NCI-H2029 treated with DMSO at 0.1 percent for 48 hours (cell line): ENCODE measurements at regions not wholly inside any gene's neighbourhood (a gene's known extent, or its start where the extent isn't known, plus 50 kb on each side); places are given as distances from the start of the nearest gene placed in this dataset.
"Not testable (repeated sequence)": the region's sequence is repeated elsewhere in the genome, so short reads cannot be mapped to it uniquely, and the experiment has no call there.

Experiments used
- DNase-seq: peaks from one replicate; lab custom pipeline; 2025; lab: John Stamatoyannopoulos, UW

DNA sequence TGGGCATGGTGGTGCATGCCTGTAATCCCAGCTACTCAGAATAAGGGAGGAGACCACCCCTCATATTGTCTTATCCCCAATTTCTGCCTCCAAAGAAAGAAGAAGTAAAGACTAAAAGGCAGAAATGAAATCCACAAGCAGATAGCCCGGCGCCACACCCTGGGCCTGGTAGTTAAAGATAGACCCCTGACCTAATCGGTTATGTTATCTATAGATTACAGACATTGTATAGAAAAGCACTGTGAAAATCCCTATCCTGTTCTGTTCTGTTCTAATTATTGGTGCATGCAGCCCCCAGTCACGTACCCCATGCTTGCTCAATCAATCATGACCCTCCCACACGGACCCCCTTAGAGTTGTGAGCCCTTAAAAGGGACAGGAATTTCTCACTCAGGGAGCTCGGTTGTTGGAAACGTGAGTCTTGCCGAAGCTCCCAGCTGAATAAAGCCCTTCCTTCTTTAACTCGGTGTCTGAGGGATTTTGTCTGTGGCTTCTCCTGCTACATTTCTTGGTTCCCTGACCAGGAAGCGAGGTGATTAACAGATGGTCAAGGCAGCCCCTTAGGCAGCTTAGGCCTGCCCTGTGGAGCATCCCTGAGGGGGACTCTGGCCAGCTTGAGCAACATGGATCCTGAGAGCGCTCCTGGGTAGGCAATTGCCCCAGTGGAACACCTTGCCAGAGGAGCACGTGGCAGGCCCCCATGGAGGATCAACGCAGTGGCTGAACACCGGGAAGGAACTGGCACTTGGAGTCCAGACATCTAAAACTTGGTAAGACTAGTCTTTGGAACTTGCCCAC, 188.7 kb upstream of the NDUFV2 start:
- not testable (repeated sequence) for DNase-seq

DNA sequence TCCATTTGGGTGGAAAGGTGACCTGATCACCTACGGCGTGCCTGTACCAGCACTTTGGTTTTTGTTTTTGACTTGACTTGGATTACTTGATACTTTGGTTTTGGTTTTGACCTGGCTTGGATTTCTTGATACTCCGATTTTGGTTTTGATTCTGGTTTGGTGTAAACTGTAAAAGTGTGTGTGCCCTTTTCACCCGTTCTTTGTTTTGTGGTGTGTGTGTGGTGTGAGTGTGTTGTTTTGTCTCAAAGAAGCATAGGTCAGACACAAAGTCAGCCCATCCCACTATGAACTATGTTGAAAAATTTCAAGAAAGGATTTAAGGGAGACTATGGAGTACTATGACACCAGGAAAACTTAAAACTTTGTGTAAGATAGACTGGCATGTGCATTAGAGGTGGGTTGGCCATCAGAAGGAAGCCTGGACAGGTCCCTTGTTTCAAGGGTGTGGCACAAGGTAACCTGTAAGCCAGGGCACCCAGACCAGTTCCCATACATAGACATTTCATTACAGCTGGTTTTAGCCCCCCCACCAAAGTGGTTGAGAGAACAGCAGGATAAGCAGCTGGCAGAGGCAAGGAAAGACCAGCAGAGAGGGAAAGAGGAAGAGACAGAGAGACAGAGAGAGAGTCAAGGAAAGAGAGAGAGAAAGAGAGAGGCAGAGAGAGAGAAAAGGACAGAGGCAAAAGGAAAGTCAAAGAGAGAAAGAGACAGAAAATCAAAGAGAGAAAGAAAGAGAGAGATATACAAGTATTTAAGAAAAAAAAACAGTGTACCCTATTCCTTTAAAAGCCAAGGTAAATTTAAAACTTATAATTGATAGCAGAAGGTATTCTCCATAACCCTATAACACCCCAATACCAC, 187.9 kb upstream of the NDUFV2 start:
- DNase-seq, result not testable (repeated sequence)

DNA sequence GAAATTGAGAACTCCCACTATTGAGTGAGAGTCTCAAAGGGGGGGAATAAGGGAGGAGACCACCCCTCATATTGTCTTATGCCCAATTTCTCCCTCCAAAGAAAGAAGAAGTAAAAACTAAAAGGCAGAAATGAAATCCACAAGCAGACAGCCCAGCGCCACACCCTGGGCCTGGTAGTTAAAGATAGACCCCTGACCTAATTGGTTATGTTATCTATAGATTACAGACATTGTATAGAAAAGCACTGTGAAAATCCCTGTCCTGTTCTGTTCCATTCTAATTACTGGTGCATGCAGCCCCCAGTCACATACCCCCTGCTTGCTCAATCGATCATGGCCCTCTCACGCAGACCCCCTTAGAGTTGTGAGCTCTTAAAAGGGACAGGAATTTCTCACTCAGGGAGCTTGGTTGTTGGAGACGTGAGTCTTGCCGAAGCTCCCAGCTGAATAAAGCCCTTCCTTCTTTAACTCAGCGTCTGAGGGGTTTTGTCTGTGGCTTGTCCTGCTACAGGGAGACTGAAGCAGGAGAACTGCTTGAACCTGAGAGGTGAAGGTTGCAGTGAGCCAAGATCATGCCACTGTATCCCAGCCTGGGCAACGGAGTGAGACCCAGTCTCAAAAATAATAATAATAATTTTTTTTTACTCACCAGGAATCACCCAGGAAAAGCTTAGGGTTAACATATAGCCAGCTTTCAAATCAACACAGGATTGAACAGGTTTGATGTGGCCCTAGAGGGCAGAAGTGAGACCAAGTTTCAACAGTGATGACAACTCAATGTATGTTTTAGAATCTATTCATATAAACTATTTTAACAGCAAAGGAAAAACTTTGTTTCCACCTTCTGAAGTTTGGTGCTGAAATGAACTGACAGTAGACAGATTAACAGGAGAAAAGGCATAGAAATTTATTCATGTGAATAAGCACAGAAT, 181.4 kb upstream of the NDUFV2 start:
- not testable (repeated sequence) for DNase-seq

DNA sequence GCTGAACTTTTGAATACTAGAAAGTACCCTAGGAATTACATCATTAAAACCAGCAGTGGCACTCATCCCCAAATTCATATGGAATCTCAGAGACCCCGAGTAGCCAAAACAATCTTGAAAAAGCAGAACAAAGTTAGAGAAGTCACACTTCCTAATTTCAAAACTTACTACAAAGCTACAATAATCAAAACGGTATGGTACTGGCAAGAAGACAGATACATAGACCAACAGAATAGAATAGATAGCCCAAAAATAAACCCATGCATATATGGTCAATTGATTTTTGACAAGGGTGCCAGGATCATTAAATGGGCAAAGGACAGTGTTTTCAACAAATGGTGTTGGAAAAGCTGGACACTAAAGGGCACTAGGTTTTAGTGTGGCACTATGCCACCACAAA, 176.0 kb upstream of the NDUFV2 start:
- DNase-seq, result no peak

- no peak for DNase-seq
Observed at GRCh38 chr18:8928044-8928443, 174.5 kb upstream of the NDUFV2 start.

- DNase-seq, result no peak
Observed at GRCh38 chr18:8928847-8929780, 173.4 kb upstream of the NDUFV2 start.

GRCh38 chr18:8930990-8931616, 171.4 kb upstream of the NDUFV2 start:
- no peak for DNase-seq

- no peak for DNase-seq
Observed at GRCh38 chr18:8932866-8933265, 169.6 kb upstream of the NDUFV2 start.

- no peak for DNase-seq
Observed at GRCh38 chr18:8933714-8934284, 168.7 kb upstream of the NDUFV2 start.

- not testable (repeated sequence) for DNase-seq
Observed at GRCh38 chr18:8935346-8935745, 167.2 kb upstream of the NDUFV2 start.

DNA sequence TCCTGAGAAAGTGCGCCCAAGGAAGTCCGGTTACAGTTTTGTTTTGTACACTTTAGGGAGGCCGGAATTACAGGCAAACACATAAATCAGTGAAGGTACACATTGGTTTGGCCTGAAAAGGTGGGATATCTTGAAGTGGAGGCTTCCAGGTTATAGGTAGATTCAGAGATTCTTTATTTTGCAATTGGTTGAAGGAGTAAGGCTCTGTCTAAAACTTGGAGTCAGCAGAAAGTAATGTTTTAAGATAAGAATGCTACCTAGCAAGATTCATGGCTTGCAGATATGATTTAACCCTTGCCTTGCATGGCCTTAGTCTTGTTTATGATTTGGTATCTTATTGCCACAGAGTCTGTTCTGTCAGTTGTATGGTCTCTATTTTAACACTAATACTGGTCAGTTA, 165.9 kb upstream of the NDUFV2 start:
- no peak for DNase-seq

- no peak for DNase-seq
Observed at GRCh38 chr18:8937160-8938094, 165.1 kb upstream of the NDUFV2 start.

GRCh38 chr18:8938817-8939216, 163.7 kb upstream of the NDUFV2 start:
- DNase-seq, result no peak

GRCh38 chr18:8942021-8942908, 160.2 kb upstream of the NDUFV2 start:
- DNase-seq, result no peak

- no peak for DNase-seq
Observed at GRCh38 chr18:8942909-8943545, 159.5 kb upstream of the NDUFV2 start.

- no peak for DNase-seq
Observed at GRCh38 chr18:8943900-8944870, 158.3 kb upstream of the NDUFV2 start.
